A549 (cell line): ENCODE measurements at regions not wholly inside any gene's neighbourhood (a gene's known extent, or its start where the extent isn't known, plus 50 kb on each side); places are given as distances from the start of the nearest gene placed in this dataset.

Source experiments
- CHD2 ChIP-seq: fragments of 150-350 bp; IDR thresholded peaks from 2 replicates; pipeline ENCODE4 v1.6.1; 2014; ENCODE audit warnings: low read length; ENCODE audit not compliant: partially characterized antibody
- CTCF ChIP-seq: fragments of >200 bp; sonication (Bioruptor Twin); formaldehyde crosslinking; IDR thresholded peaks from 3 replicates; pipeline ENCODE4 v1.5.1; 2016
- E2F6 ChIP-seq: IDR thresholded peaks from 2 replicates; pipeline ENCODE4 v1.6.1; 2012; ENCODE audit warnings: low read depth, borderline replicate concordance
- EP300 ChIP-seq, 2 experiments: fragments of >200 bp; sonication (Bioruptor Twin); formaldehyde crosslinking; IDR thresholded peaks; 2 replicates in 1 of 2; 3 replicates in 1 of 2; pipeline ENCODE4 v1.6.1; 2016 to 2017
- NR3C1 ChIP-seq: fragments of >200 bp; sonication (Bioruptor Twin); formaldehyde crosslinking; IDR thresholded peaks from 3 replicates; pipeline ENCODE4 v1.6.1; 2017
- PBX3 ChIP-seq: IDR thresholded peaks from 2 replicates; pipeline ENCODE4 v1.6.1; 2012
- POLR2A ChIP-seq: IDR thresholded peaks from 2 replicates; pipeline ENCODE4 v1.6.1; 2012; ENCODE audit warnings: mild to moderate bottlenecking, low read length

- TF ChIP-seq PBX3 (no peak), POLR2A (no peak), E2F6 (no peak), EP300 (IDR thresholded peaks at IDR 0.05) (no peak), CTCF (no peak), NR3C1 (no peak), CHD2 (no peak)
Observed at GRCh38 chr1:115412733-115413132, 74.7 kb upstream of the NGF start.
